Fibroblast of lung (primary cell): ENCODE measurements at regions not wholly inside any gene's neighbourhood (a gene's known extent, or its start where the extent isn't known, plus 50 kb on each side); places are given as distances from the start of the nearest gene placed in this dataset.

Experiments used
- EZH2 ChIP-seq: IDR thresholded peaks from 2 replicates; pipeline ENCODE4 v1.5.1; 2012; ENCODE audit warnings: low read length, control low read depth, mild to moderate bottlenecking; ENCODE audit errors: missing control alignments
- TF ChIP-seq, protein P1 (sequence below), 2 donors: IDR thresholded peaks in 1 of 2; conservative IDR thresholded peaks in 1 of 2; 1 replicate in 1 of 2; 2 replicates in 1 of 2; pipeline ENCODE4 v1.5.1; 2011 to 2012; ENCODE audit warnings: low read length in 2 of 2, control low read depth in 1 of 2, inconsistent platforms in 1 of 2, low read depth in 1 of 2, mild to moderate bottlenecking in 1 of 2

DNA sequence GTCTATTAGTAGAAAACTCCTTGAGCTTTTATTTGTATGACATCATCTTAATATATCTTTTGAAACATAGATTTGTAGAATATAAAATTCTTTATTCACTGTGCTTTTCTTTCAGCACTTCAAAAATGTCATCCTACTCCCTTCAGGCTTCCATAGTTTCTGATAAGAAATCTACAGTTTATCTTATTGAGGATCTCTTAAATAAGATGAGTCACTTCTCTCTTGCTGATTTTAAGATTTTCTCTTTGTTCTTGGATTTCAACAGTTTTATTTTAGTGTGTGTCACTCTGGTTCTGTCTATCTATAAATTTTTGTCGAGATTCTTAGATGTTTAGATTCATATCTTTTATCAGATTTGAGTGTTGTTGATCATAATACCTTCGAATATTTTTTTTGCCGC is 566.1 kb upstream of the CHORDC1 start:
- TF ChIP-seq, protein P1, sequence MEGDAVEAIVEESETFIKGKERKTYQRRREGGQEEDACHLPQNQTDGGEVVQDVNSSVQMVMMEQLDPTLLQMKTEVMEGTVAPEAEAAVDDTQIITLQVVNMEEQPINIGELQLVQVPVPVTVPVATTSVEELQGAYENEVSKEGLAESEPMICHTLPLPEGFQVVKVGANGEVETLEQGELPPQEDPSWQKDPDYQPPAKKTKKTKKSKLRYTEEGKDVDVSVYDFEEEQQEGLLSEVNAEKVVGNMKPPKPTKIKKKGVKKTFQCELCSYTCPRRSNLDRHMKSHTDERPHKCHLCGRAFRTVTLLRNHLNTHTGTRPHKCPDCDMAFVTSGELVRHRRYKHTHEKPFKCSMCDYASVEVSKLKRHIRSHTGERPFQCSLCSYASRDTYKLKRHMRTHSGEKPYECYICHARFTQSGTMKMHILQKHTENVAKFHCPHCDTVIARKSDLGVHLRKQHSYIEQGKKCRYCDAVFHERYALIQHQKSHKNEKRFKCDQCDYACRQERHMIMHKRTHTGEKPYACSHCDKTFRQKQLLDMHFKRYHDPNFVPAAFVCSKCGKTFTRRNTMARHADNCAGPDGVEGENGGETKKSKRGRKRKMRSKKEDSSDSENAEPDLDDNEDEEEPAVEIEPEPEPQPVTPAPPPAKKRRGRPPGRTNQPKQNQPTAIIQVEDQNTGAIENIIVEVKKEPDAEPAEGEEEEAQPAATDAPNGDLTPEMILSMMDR (conservative IDR thresholded peaks at IDR 0.05 in 1 of 2, IDR thresholded peaks at IDR 0.05 in 1 of 2; ENCODE audit: low read depth in 1 of 2, low read length in 2 of 2) = no peak
- no peak for TF ChIP-seq EZH2
